Smooth muscle cell (in vitro differentiated cells): ENCODE measurements at regions not wholly inside any gene's neighbourhood (a gene's known extent, or its start where the extent isn't known, plus 50 kb on each side); places are given as distances from the start of the nearest gene placed in this dataset.

Experiments
- DNase-seq: peaks from one replicate; lab custom pipeline; 2025; ENCODE audit not compliant: unreplicated experiment; lab: John Stamatoyannopoulos, UW
- H2AFZ ChIP-seq: fragments of 200-600 bp; sonication (generic); 2 replicates; pipeline ENCODE4 v1.6.0; 2016; ENCODE audit warnings: antibody characterized with exemption, low read depth, mild to moderate bottlenecking
- H3F3A ChIP-seq: fragments of 200-600 bp; sonication (generic); 2 replicates; pipeline ENCODE4 v1.6.0; 2017; ENCODE audit warnings: antibody characterized with exemption, low read depth
- H3K27ac ChIP-seq: fragments of 200-600 bp; sonication (generic); 2 replicates; pipeline ENCODE4 v1.5.1; 2016; ENCODE audit warnings: low read depth, mild to moderate bottlenecking
- H3K27me3 ChIP-seq: fragments of 200-600 bp; sonication (generic); 2 replicates; pipeline ENCODE4 v1.6.1; 2016; ENCODE audit warnings: low read depth, mild to moderate bottlenecking
- H3K36me3 ChIP-seq: fragments of 200-600 bp; sonication (generic); 2 replicates; pipeline ENCODE4 v1.5.1; 2016; ENCODE audit warnings: low read depth
- H3K4me1 ChIP-seq: fragments of 200-600 bp; sonication (generic); 2 replicates; pipeline ENCODE4 v1.5.1; 2016; ENCODE audit warnings: low read depth
- H3K4me2 ChIP-seq: fragments of 200-600 bp; sonication (generic); 2 replicates; pipeline ENCODE4 v1.6.0; 2016; ENCODE audit warnings: mild to moderate bottlenecking
- H3K4me3 ChIP-seq: fragments of 200-600 bp; sonication (generic); 2 replicates; pipeline ENCODE4 v1.5.1; 2016; ENCODE audit warnings: mild to moderate bottlenecking
- H3K79me2 ChIP-seq: fragments of 200-600 bp; sonication (generic); 2 replicates; pipeline ENCODE4 v1.6.0; 2016; ENCODE audit warnings: low read depth, mild to moderate bottlenecking
- H3K9ac ChIP-seq: fragments of 200-600 bp; sonication (generic); 2 replicates; pipeline ENCODE4 v1.6.0; 2016; ENCODE audit warnings: low read depth
- H3K9me3 ChIP-seq: fragments of 200-600 bp; sonication (generic); replicated peaks from 2 replicates; pipeline ENCODE4 v1.5.1; 2016; ENCODE audit warnings: low read depth
- H4K20me1 ChIP-seq: fragments of 200-600 bp; sonication (generic); 2 replicates; pipeline ENCODE4 v1.6.0; 2016; ENCODE audit warnings: low read depth
- WGBS: methylation state at CpG from one replicate; pipeline ENCODE4 v1.1.7; 2016; ENCODE audit warnings: low lambda C conversion rate; 5-methylcytosine and 5-hydroxymethylcytosine counted together
- TF ChIP-seq, protein P1 (sequence below): fragments of 200-600 bp; sonication (generic); IDR thresholded peaks from 2 replicates; pipeline ENCODE4 v1.5.1; 2017; ENCODE audit warnings: borderline replicate concordance, mild to moderate bottlenecking, antibody characterized with exemption; ENCODE audit not compliant: insufficient read depth, poor library complexity, severe bottlenecking

DNA sequence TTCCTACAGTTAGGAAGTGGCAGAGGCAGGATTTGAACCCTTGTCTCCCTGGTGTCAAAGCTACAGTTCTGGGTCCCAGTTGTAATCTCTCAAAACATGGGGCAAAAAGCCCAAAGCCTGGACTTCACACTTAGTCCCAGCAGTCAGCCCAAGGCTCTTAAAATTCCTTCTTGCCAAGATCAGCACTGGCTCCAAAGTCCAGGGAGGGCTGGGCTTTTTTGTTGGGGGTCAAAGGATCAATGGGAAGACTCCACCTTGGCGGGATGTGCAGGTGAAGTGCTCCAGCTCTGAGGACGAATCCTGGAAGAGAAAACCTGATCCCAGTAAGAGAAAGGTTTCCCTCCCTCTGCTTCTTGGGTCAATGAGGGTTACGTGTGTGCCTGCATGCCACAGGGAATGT is 195.5 kb downstream of the HAPSTR1 start:
- H3K4me3 ChIP-seq = no peak overlapping the region
- no peaks in the 10 kb centered on the region for H3K9me3 ChIP-seq
- H3K27me3 ChIP-seq = no peaks in the 10 kb centered on the region
- DNase-seq = no peak
- TF ChIP-seq, protein P1, sequence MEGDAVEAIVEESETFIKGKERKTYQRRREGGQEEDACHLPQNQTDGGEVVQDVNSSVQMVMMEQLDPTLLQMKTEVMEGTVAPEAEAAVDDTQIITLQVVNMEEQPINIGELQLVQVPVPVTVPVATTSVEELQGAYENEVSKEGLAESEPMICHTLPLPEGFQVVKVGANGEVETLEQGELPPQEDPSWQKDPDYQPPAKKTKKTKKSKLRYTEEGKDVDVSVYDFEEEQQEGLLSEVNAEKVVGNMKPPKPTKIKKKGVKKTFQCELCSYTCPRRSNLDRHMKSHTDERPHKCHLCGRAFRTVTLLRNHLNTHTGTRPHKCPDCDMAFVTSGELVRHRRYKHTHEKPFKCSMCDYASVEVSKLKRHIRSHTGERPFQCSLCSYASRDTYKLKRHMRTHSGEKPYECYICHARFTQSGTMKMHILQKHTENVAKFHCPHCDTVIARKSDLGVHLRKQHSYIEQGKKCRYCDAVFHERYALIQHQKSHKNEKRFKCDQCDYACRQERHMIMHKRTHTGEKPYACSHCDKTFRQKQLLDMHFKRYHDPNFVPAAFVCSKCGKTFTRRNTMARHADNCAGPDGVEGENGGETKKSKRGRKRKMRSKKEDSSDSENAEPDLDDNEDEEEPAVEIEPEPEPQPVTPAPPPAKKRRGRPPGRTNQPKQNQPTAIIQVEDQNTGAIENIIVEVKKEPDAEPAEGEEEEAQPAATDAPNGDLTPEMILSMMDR = no peak
- no peaks in the 10 kb centered on the region for H4K20me1 ChIP-seq
- H3F3A ChIP-seq = no peaks in the 10 kb centered on the region
- 74% methylated on average over 3 of the region's 3 CpGs for WGBS
- H3K36me3 ChIP-seq = no peaks in the 10 kb centered on the region
- no peak overlapping the region for H3K27ac ChIP-seq
- H3K9ac ChIP-seq = no peak overlapping the region
- no peak overlapping the region for H3K4me2 ChIP-seq
- no peaks in the 10 kb centered on the region for H3K4me1 ChIP-seq
- H3K79me2 ChIP-seq = no peaks in the 10 kb centered on the region
- H2AFZ ChIP-seq = no peak overlapping the region

DNA sequence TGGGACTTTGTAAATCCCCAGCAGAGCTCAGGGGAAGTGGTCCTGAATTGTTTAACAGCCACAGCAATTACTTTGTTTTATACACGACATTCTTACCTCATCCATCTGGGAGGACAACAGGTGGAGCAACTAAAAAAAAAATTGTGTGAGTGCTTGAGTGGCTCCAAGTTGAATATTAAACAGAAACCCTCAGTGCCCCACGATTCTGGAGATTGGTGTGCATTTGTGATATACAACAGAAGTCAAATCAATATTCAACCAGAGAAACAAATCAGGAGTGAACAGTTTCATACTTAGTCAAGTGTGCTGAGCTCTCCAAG is 204.8 kb downstream of the HAPSTR1 start:
- no peaks in the 10 kb centered on the region for H3K27me3 ChIP-seq
- no peak overlapping the region for H2AFZ ChIP-seq
- TF ChIP-seq, protein P1 = no peak
- H3K9me3 ChIP-seq = no peaks in the 10 kb centered on the region
- H3K79me2 ChIP-seq = no peaks in the 10 kb centered on the region
- no peak overlapping the region for H3K9ac ChIP-seq
- no peak overlapping the region for H3K27ac ChIP-seq
- no peak for DNase-seq
- H3K36me3 ChIP-seq = no peaks in the 10 kb centered on the region
- WGBS = 72% methylated on average over 2 of the region's 2 CpGs
- H4K20me1 ChIP-seq = no peaks in the 10 kb centered on the region
- H3K4me3 ChIP-seq = no peak overlapping the region
- H3K4me1 ChIP-seq = no peaks in the 10 kb centered on the region
- no peaks in the 10 kb centered on the region for H3F3A ChIP-seq
- no peak overlapping the region for H3K4me2 ChIP-seq

DNA sequence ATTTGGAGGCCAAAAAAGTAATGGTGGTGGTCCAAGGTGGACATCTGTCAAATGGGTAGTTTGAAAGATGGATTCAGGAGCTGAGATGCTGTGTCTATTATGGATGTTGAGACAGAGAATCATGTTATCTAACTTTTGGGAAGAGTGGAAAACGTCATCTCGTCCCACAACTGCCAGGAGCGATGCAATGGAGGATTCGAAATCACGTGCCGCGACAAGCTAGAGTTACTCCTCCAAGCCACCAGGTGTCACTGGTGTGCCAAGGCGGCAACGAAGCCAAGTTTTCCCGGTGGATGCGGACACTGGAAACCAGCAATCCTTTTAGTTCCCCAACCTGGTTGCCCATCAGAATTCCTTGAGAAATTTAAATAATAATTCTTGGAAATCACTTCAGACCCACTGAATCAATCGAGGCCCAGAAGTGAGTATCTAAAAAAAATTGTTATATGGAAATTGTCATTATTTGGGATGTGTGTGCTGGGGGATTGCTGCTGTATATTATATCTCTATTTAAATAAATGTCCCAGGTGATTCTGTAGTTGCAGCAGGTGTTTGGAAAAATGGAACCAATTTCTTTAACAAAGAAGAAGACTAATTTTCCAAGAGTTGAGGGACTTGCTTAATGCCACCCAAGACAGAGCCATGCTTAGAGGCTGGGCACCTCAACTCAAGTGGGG is 206.1 kb downstream of the HAPSTR1 start:
- Histone ChIP-seq H2AFZ (no peak overlapping the region), H3K36me3 (no peaks in the 10 kb centered on the region), H4K20me1 (no peaks in the 10 kb centered on the region), H3K4me1 (no peaks in the 10 kb centered on the region), H3K27ac (no peak overlapping the region), H3K9me3 (no peaks in the 10 kb centered on the region), H3K79me2 (no peaks in the 10 kb centered on the region), H3K27me3 (no peaks in the 10 kb centered on the region), H3F3A (no peaks in the 10 kb centered on the region), H3K4me3 (no peak overlapping the region), H3K9ac (no peak overlapping the region), H3K4me2 (no peak overlapping the region)
- WGBS = 49% methylated on average over 12 of the region's 12 CpGs
- no peak for DNase-seq
- TF ChIP-seq, protein P1 = peak; percentile 63

DNA sequence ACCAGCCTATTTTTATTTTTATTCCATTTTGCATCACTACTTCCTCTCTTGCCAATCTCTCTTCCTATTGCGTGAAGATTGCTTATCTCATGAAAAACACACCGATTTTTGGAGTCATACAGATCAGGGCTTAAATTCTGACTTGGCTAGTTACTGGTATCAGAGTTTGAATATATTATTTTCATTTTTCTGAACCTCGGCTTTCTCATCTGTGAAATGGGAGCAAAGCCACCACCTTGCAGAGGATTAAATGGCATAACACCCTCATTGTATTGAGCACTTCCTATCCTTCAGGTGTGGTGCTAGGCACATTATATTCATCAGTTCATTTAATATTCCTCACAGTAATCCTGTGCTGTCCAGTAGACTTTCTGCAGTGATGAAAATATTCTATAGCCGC is 208.8 kb downstream of the HAPSTR1 start:
- H3K36me3 ChIP-seq = no peaks in the 10 kb centered on the region
- no peak overlapping the region for H3K27ac ChIP-seq
- no peaks in the 10 kb centered on the region for H3K79me2 ChIP-seq
- no peaks in the 10 kb centered on the region for H4K20me1 ChIP-seq
- H3K27me3 ChIP-seq = no peaks in the 10 kb centered on the region
- no peak overlapping the region for H3K4me3 ChIP-seq
- no peak overlapping the region for H3K9ac ChIP-seq
- no peak overlapping the region for H3K4me2 ChIP-seq
- H3K9me3 ChIP-seq = no peaks in the 10 kb centered on the region
- no peaks in the 10 kb centered on the region for H3F3A ChIP-seq
- no peak overlapping the region for H2AFZ ChIP-seq
- TF ChIP-seq, protein P1 = no peak
- no peaks in the 10 kb centered on the region for H3K4me1 ChIP-seq
- no peak for DNase-seq
- 89% methylated on average over 4 of the region's 4 CpGs for WGBS
